DOHH2 (cell line): ENCODE measurements at regions not wholly inside any gene's neighbourhood (a gene's known extent, or its start where the extent isn't known, plus 50 kb on each side); places are given as distances from the start of the nearest gene placed in this dataset.

Source experiments
- CTCF ChIP-seq: fragments of 200-600 bp; sonication (generic); IDR thresholded peaks from one replicate; pipeline ENCODE4 v1.5.1; 2014; ENCODE audit warnings: antibody characterized with exemption, mild to moderate bottlenecking, low read depth, low read length; ENCODE audit not compliant: poor library complexity, severe bottlenecking
- EZH2phosphoT487 ChIP-seq: fragments of 200-600 bp; sonication (generic); IDR thresholded peaks from 2 replicates; pipeline ENCODE4 v1.6.1; 2017; ENCODE audit warnings: borderline replicate concordance, mild to moderate bottlenecking, antibody characterized with exemption, low read length, moderate library complexity, mixed read lengths

GRCh38 chr18:1511619-1512311, 607.1 kb downstream of the ADCYAP1 start:
- no peak for TF ChIP-seq CTCF
- TF ChIP-seq EZH2phosphoT487: no peak
